IMR-90 (cell line): ENCODE measurements at regions not wholly inside any gene's neighbourhood (a gene's known extent, or its start where the extent isn't known, plus 50 kb on each side); places are given as distances from the start of the nearest gene placed in this dataset.

Source experiments
- BHLHE40 ChIP-seq: fragments of 150-350 bp; IDR thresholded peaks from 2 replicates; pipeline ENCODE4 v1.6.1; 2016; ENCODE audit warnings: mild to moderate bottlenecking, low read depth, low read length
- CEBPB ChIP-seq: IDR thresholded peaks from 2 replicates; pipeline ENCODE4 v1.6.1; 2012; ENCODE audit warnings: low read depth, low read length, improper control_type of control experiment
- CTCF ChIP-seq: conservative IDR thresholded peaks from 2 replicates; pipeline ENCODE4 v1.5.1; 2012; ENCODE audit warnings: mild to moderate bottlenecking, low read depth, low read length, improper control_type of control experiment
- FOS ChIP-seq: fragments of 150-350 bp; IDR thresholded peaks from 2 replicates; pipeline ENCODE4 v1.6.1; 2016; ENCODE audit warnings: low read depth, low read length
- MAFK ChIP-seq: IDR thresholded peaks from 2 replicates; pipeline ENCODE4 v1.6.1; 2012; ENCODE audit warnings: low read depth, low read length, improper control_type of control experiment
- MAZ ChIP-seq: IDR thresholded peaks from 2 replicates; pipeline ENCODE4 v1.6.1; 2012; ENCODE audit warnings: low read depth, mild to moderate bottlenecking, low read length, improper control_type of control experiment, moderate library complexity, borderline replicate concordance
- MXI1 ChIP-seq: IDR thresholded peaks from 2 replicates; pipeline ENCODE4 v1.6.1; 2012; ENCODE audit warnings: low read depth, mild to moderate bottlenecking, low read length, moderate library complexity, borderline replicate concordance
- NFE2L2 ChIP-seq: fragments of 150-350 bp; IDR thresholded peaks from 2 replicates; pipeline ENCODE4 v1.6.1; 2016; ENCODE audit warnings: low read depth, mild to moderate bottlenecking, low read length
- POLR2A ChIP-seq: IDR thresholded peaks from 2 replicates; pipeline ENCODE4 v1.6.1; 2012; ENCODE audit warnings: mild to moderate bottlenecking, low read depth, low read length
- RAD21 ChIP-seq: IDR thresholded peaks from 2 replicates; pipeline ENCODE4 v1.6.1; 2012; ENCODE audit warnings: low read length, improper control_type of control experiment
- RCOR1 ChIP-seq: IDR thresholded peaks from 2 replicates; pipeline ENCODE4 v1.6.1; 2012; ENCODE audit warnings: mild to moderate bottlenecking, low read length, improper control_type of control experiment; ENCODE audit not compliant: insufficient replicate concordance
- RFX5 ChIP-seq: IDR thresholded peaks from 2 replicates; pipeline ENCODE4 v1.8.0; 2012; ENCODE audit warnings: low read depth, mild to moderate bottlenecking, low read length, moderate library complexity
- SMC3 ChIP-seq: fragments of 150-350 bp; IDR thresholded peaks from 2 replicates; pipeline ENCODE4 v1.6.1; 2016; ENCODE audit warnings: low read depth, mild to moderate bottlenecking, antibody characterized with exemption, low read length, moderate library complexity
- TF ChIP-seq, protein P1 (sequence below): fragments of 150-350 bp; IDR thresholded peaks from 2 replicates; pipeline ENCODE4 v1.6.1; 2017; ENCODE audit warnings: mild to moderate bottlenecking, antibody characterized with exemption, low read length, low read depth

DNA sequence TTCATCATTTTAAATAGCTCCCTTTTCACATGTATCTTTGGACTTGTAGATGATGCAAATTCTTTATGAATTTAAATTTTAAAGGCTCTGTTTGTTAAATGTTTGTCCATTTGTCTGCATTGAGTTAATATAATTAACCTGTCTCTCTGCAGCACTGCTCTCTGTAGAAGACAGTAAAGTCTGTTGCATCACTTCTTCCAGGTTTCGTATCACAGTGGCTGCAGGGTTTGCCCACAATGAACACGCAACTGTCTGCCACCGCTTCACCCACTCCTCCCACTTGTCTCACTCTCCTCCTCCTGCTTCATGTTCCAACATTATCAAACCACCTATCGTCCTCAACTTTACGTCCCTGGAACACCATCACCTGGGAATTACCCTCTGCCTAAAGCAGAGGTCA lies 231.3 kb upstream of the SLC30A5 start:
- TF ChIP-seq CTCF, result no peak
- no peak for TF ChIP-seq RAD21
- no peak for TF ChIP-seq CEBPB
- TF ChIP-seq BHLHE40, result no peak
- no peak for TF ChIP-seq POLR2A
- no peak for TF ChIP-seq FOS
- TF ChIP-seq MXI1, result no peak
- no peak for TF ChIP-seq RCOR1
- TF ChIP-seq RFX5, result no peak
- no peak for TF ChIP-seq SMC3
- no peak for TF ChIP-seq MAZ
- no peak for TF ChIP-seq NFE2L2
- TF ChIP-seq MAFK, result no peak
- TF ChIP-seq, protein P1, sequence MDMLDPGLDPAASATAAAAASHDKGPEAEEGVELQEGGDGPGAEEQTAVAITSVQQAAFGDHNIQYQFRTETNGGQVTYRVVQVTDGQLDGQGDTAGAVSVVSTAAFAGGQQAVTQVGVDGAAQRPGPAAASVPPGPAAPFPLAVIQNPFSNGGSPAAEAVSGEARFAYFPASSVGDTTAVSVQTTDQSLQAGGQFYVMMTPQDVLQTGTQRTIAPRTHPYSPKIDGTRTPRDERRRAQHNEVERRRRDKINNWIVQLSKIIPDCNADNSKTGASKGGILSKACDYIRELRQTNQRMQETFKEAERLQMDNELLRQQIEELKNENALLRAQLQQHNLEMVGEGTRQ, result no peak
